ENCODE measurements at regions not wholly inside any gene's neighbourhood (a gene's known extent, or its start where the extent isn't known, plus 50 kb on each side); places are given as distances from the start of the nearest gene placed in this dataset.
"Not testable (repeated sequence)": the region's sequence is repeated elsewhere in the genome, so short reads cannot be mapped to it uniquely, and the experiment has no call there.

DNA sequence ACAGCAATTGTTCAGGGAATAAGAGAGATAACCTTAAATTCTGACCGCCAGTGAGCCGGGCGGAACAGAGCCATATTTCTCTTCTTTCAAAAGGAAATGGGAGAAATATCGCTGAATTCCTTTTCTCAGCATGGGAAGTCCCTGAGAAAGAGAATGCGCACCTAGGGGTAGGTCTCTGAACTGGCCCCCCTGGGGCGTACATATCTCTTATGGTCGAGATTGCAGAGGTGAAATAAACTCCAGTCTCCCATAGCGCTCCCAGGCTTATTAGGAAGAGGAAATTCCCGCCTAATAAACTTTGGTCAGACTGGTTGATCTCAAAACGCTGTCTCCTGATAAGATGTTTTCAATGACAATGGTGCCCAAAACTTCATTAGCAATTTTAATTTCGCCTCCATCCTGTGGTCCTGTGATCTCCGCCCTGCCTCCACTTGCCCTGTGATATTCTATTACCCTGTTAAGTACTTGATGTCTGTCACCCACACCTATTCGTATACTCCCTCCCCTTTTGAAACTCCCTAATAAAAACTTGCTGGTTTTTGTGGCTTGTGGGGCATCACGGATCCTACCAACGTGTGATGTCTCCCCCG lies 195.8 kb upstream of the HMCN1 start:
- 82 to 85% methylated on average over 13 to 14 of the region's 16 CpGs for WGBS, 2 donors
- not testable (repeated sequence) for H3K27me3 ChIP-seq (ENCODE audit: control insufficient read depth in 1 of 2, insufficient read depth in 2 of 2, low read length in 2 of 2); H3K9me3 ChIP-seq (ENCODE audit: control insufficient read depth in 2 of 2, insufficient read depth in 1 of 2, low read depth in 1 of 2, low read length in 1 of 2); H3K4me1 ChIP-seq (ENCODE audit: control insufficient read depth in 2 of 2, insufficient read depth in 2 of 2, low read length in 1 of 2); H3K4me3 ChIP-seq (ENCODE audit: low read depth in 1 of 2, low read length in 2 of 2); H3K36me3 ChIP-seq (ENCODE audit: control insufficient read depth in 2 of 2, insufficient read depth in 2 of 2, low read length in 1 of 2); H3K27ac ChIP-seq (ENCODE audit: low read depth in 2 of 2, low read length in 1 of 2)

DNA sequence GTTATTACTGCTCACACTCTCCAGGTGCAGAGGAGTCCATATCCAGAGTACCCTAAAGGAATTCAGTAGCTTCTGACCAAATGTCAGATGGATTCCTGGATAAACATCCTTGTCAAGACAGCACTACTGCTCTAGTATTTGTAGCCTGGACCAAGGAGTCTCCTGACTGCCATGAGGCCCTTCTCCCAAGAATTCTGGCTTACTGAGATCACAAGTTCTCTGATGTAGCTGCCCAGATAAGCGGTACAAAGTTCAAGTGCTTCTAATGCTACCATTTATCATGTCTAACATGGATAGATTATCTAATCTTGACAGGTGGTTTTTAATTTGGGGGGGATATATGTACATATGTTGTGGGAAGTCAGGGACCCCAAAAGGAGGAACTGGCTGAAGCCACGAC lies 196.6 kb upstream of the HMCN1 start:
- Histone ChIP-seq H3K36me3 (ENCODE audit: control insufficient read depth in 2 of 2, insufficient read depth in 2 of 2, low read length in 1 of 2) (no peaks in the 10 kb centered on the region), H3K4me3 (ENCODE audit: low read depth in 1 of 2, low read length in 2 of 2) (no peak overlapping the region), H3K4me1 (ENCODE audit: control insufficient read depth in 2 of 2, insufficient read depth in 2 of 2, low read length in 1 of 2) (no peaks in the 10 kb centered on the region), H3K9me3 (ENCODE audit: control insufficient read depth in 2 of 2, insufficient read depth in 1 of 2, low read depth in 1 of 2, low read length in 1 of 2) (peaks cover 0 to 3% of the 10 kb centered on the region in 2 donors), H3K27me3 (ENCODE audit: control insufficient read depth in 1 of 2, insufficient read depth in 2 of 2, low read length in 2 of 2) (no peaks in the 10 kb centered on the region), H3K27ac (ENCODE audit: low read depth in 2 of 2, low read length in 1 of 2) (no peak overlapping the region)
- 89 to 94% methylated on average over 2 of the region's 2 CpGs for WGBS, 2 donors

DNA sequence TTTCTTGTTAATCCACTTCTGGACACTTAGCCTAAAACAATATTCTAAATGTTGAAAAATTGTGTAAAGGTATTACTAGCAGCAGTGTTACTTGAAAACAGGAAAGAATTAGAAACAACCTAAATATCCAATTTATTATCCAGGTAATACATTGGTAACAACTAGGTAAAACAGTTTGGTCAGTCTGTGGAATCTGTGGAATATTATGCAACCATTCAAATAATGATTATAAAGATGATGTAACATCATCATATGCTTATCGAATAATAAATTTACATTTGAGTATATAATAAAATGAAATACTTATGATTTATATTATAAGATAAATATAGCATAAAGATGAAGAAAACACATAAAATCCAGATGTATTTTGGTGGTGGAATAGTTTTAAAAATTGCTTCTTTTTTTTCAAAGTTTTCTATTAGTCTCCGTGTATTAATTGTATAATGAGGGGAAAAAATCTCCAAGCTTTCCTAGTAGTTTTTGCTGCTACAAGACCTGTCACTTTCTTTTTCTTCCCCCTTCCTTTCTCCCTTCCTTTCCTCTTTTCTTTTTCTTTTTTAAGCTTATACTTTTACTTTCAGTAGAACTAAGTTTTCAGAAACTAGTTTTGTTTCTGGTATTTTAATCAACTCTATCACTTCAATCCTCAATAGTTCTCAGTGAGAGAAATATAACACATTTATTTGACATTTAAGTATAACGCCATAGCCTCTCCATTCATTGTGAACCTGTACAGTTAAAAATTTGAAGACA lies 197.8 kb upstream of the HMCN1 start:
- no peaks in the 10 kb centered on the region for H3K4me1 ChIP-seq (ENCODE audit: control insufficient read depth in 2 of 2, insufficient read depth in 2 of 2, low read length in 1 of 2)
- H3K9me3 ChIP-seq (ENCODE audit: control insufficient read depth in 2 of 2, insufficient read depth in 1 of 2, low read depth in 1 of 2, low read length in 1 of 2) = peaks cover 0 to 3% of the 10 kb centered on the region in 2 donors
- 95 to 97% methylated on average over 3 of the region's 3 CpGs for WGBS, 2 donors
- no peak overlapping the region for H3K4me3 ChIP-seq (ENCODE audit: low read depth in 1 of 2, low read length in 2 of 2)
- H3K36me3 ChIP-seq (ENCODE audit: control insufficient read depth in 2 of 2, insufficient read depth in 2 of 2, low read length in 1 of 2) = no peaks in the 10 kb centered on the region
- no peaks in the 10 kb centered on the region for H3K27me3 ChIP-seq (ENCODE audit: control insufficient read depth in 1 of 2, insufficient read depth in 2 of 2, low read length in 2 of 2)
- H3K27ac ChIP-seq (ENCODE audit: low read depth in 2 of 2, low read length in 1 of 2) = no peak overlapping the region

DNA sequence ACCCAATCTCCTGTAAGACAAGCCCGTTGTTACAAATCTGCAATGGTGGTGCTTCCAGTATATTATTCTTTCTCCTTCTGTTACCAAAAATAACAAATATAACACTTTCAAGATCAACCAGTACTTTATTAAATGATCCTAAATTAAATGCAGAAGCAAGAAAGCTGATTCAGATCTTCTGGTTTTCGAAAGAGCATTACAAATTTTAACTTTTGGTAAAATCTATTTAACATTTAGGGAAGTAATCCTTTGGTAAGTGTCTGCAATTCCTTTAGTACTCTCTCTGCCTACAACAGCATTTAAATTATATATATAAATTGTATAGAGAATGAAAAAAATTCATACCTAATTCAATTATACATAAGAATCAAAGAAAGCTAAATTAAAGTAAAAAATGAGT lies 198.6 kb upstream of the HMCN1 start:
- Histone ChIP-seq H3K4me1 (ENCODE audit: control insufficient read depth in 2 of 2, insufficient read depth in 2 of 2, low read length in 1 of 2) (no peaks in the 10 kb centered on the region), H3K27ac (ENCODE audit: low read depth in 2 of 2, low read length in 1 of 2) (no peak overlapping the region), H3K4me3 (ENCODE audit: low read depth in 1 of 2, low read length in 2 of 2) (no peak overlapping the region), H3K9me3 (ENCODE audit: control insufficient read depth in 2 of 2, insufficient read depth in 1 of 2, low read depth in 1 of 2, low read length in 1 of 2) (peaks cover 0 to 3% of the 10 kb centered on the region in 2 donors), H3K36me3 (ENCODE audit: control insufficient read depth in 2 of 2, insufficient read depth in 2 of 2, low read length in 1 of 2) (no peaks in the 10 kb centered on the region), H3K27me3 (ENCODE audit: control insufficient read depth in 1 of 2, insufficient read depth in 2 of 2, low read length in 2 of 2) (no peaks in the 10 kb centered on the region)
- 90 to 96% methylated on average over 2 of the region's 2 CpGs for WGBS, 2 donors

DNA sequence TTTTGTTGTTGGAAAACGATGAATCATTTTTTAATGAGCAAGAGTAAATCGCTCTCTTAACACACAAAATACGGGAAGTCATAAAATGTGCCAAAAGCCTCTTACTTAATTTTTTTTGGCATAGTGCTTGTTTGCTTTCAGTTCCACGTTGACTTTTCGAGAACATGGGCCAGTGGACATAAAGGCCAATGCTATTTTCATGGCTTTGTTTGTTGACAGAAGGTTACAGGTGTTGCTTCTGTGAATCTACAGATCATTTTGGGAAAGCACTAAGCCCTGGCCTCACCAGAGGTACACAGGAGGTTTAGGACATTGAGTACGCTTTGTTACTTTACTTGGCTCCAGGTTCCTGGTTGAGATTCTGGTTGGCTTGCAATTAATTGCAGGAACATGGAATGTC lies 199.4 kb upstream of the HMCN1 start:
- peaks cover 0 to 3% of the 10 kb centered on the region in 2 donors for H3K9me3 ChIP-seq (ENCODE audit: control insufficient read depth in 2 of 2, insufficient read depth in 1 of 2, low read depth in 1 of 2, low read length in 1 of 2)
- H3K4me3 ChIP-seq (ENCODE audit: low read depth in 1 of 2, low read length in 2 of 2) = no peak overlapping the region
- H3K27ac ChIP-seq (ENCODE audit: low read depth in 2 of 2, low read length in 1 of 2) = no peak overlapping the region
- 32 to 44% methylated on average over 6 of the region's 6 CpGs for WGBS, 2 donors
- no peaks in the 10 kb centered on the region for H3K36me3 ChIP-seq (ENCODE audit: control insufficient read depth in 2 of 2, insufficient read depth in 2 of 2, low read length in 1 of 2)
- H3K27me3 ChIP-seq (ENCODE audit: control insufficient read depth in 1 of 2, insufficient read depth in 2 of 2, low read length in 2 of 2) = no peaks in the 10 kb centered on the region
- H3K4me1 ChIP-seq (ENCODE audit: control insufficient read depth in 2 of 2, insufficient read depth in 2 of 2, low read length in 1 of 2) = no peaks in the 10 kb centered on the region

DNA sequence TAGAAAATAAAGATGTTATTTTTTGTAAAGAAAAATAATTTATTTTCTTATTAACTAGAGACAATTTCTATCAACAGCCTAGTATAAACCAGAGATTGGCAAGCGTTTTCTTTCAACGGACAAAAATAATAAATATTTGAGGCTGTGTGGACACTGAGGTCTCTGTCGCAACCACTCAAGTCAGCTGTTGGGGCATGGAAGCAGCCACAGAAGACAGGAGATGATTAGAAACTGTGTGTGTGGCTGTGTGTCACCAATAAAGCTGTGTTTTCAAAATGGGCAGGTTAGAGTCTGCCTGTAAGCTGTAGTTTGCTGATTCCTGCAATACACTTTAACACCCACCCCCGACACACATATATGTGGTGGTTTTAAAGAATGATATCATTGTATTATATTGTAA lies 200.6 kb upstream of the HMCN1 start:
- Histone ChIP-seq H3K9me3 (ENCODE audit: control insufficient read depth in 2 of 2, insufficient read depth in 1 of 2, low read depth in 1 of 2, low read length in 1 of 2) (no peaks in the 10 kb centered on the region), H3K27ac (ENCODE audit: low read depth in 2 of 2, low read length in 1 of 2) (no peak overlapping the region), H3K36me3 (ENCODE audit: control insufficient read depth in 2 of 2, insufficient read depth in 2 of 2, low read length in 1 of 2) (no peaks in the 10 kb centered on the region), H3K27me3 (ENCODE audit: control insufficient read depth in 1 of 2, insufficient read depth in 2 of 2, low read length in 2 of 2) (no peaks in the 10 kb centered on the region), H3K4me1 (ENCODE audit: control insufficient read depth in 2 of 2, insufficient read depth in 2 of 2, low read length in 1 of 2) (no peaks in the 10 kb centered on the region), H3K4me3 (ENCODE audit: low read depth in 1 of 2, low read length in 2 of 2) (no peak overlapping the region)
- 78 to 86% methylated on average over 4 of the region's 4 CpGs for WGBS, 2 donors

DNA sequence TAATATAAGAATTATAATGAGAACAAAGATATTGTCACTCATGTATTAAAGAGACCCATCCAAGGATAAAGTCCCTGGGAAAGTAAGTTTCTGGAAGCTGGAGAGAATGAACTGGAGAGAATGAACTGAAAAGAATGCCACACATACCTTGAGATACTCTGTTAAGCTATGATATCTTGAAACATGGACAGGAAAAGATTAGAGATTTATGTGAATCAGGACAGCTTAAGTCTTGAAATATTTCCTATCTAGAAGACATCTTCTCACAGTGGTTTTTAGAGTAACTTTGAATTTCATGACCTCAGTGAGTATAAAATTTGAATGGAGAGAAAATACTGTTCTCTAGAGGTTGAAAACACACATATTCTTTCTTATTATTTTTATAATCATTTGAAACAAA lies 201.3 kb upstream of the HMCN1 start:
- Histone ChIP-seq H3K4me1 (ENCODE audit: control insufficient read depth in 2 of 2, insufficient read depth in 2 of 2, low read length in 1 of 2) (no peaks in the 10 kb centered on the region), H3K27me3 (ENCODE audit: control insufficient read depth in 1 of 2, insufficient read depth in 2 of 2, low read length in 2 of 2) (no peaks in the 10 kb centered on the region), H3K9me3 (ENCODE audit: control insufficient read depth in 2 of 2, insufficient read depth in 1 of 2, low read depth in 1 of 2, low read length in 1 of 2) (no peaks in the 10 kb centered on the region), H3K27ac (ENCODE audit: low read depth in 2 of 2, low read length in 1 of 2) (no peak overlapping the region), H3K4me3 (ENCODE audit: low read depth in 1 of 2, low read length in 2 of 2) (no peak overlapping the region), H3K36me3 (ENCODE audit: control insufficient read depth in 2 of 2, insufficient read depth in 2 of 2, low read length in 1 of 2) (no peaks in the 10 kb centered on the region)

DNA sequence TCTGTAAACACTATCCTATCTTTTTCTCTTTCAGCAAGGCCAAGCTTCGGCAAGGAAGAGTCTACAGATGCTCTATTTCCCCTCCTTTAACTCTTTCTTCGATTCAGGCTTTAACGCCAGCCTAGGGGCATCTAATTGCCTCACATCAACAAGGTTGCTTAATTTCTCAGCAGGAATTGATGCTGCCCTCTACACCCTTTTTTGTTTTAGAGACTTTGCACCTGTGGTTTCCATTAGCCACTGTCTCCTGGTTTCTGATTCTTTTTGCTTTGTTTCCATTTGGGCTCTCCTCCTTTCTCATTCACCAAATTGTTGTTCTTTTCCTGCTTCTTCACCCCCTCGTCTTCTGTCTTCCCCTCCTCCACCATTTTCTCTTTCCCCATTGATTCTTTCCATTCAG lies 202.4 kb upstream of the HMCN1 start:
- Histone ChIP-seq H3K4me1 (ENCODE audit: control insufficient read depth in 2 of 2, insufficient read depth in 2 of 2, low read length in 1 of 2) (no peaks in the 10 kb centered on the region), H3K36me3 (ENCODE audit: control insufficient read depth in 2 of 2, insufficient read depth in 2 of 2, low read length in 1 of 2) (no peaks in the 10 kb centered on the region), H3K4me3 (ENCODE audit: low read depth in 1 of 2, low read length in 2 of 2) (no peak overlapping the region), H3K27me3 (ENCODE audit: control insufficient read depth in 1 of 2, insufficient read depth in 2 of 2, low read length in 2 of 2) (no peaks in the 10 kb centered on the region), H3K9me3 (ENCODE audit: control insufficient read depth in 2 of 2, insufficient read depth in 1 of 2, low read depth in 1 of 2, low read length in 1 of 2) (no peaks in the 10 kb centered on the region), H3K27ac (ENCODE audit: low read depth in 2 of 2, low read length in 1 of 2) (no peak overlapping the region)
- 88 to 92% methylated on average over 4 of the region's 4 CpGs for WGBS, 2 donors

DNA sequence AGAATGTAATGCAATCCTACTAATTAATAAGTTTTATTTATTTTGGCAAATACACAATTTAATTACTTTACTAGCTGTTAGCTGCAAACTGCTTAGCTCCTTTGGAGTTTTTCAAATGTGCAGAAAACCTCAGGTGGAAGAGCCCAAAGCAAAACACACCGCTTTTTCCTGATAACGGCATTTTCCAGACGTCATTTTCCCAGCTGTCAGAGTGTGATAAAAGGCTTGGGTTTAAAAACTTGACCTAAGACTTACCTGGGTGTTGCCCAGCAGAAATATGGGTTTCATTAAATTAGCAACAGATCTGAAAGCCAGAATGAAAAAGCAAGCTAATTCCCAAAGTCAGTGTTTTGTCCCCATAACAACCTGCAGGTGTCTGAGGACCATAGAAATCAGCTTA lies 204.0 kb upstream of the HMCN1 start:
- WGBS, 2 donors = 70 to 87% methylated on average over 3 of the region's 3 CpGs
- no peak overlapping the region for H3K4me3 ChIP-seq (ENCODE audit: low read depth in 1 of 2, low read length in 2 of 2)
- H3K27ac ChIP-seq (ENCODE audit: low read depth in 2 of 2, low read length in 1 of 2) = no peak overlapping the region
- no peaks in the 10 kb centered on the region for H3K9me3 ChIP-seq (ENCODE audit: control insufficient read depth in 2 of 2, insufficient read depth in 1 of 2, low read depth in 1 of 2, low read length in 1 of 2)
- no peaks in the 10 kb centered on the region for H3K36me3 ChIP-seq (ENCODE audit: control insufficient read depth in 2 of 2, insufficient read depth in 2 of 2, low read length in 1 of 2)
- H3K27me3 ChIP-seq (ENCODE audit: control insufficient read depth in 1 of 2, insufficient read depth in 2 of 2, low read length in 2 of 2) = no peaks in the 10 kb centered on the region
- no peaks in the 10 kb centered on the region for H3K4me1 ChIP-seq (ENCODE audit: control insufficient read depth in 2 of 2, insufficient read depth in 2 of 2, low read length in 1 of 2)

DNA sequence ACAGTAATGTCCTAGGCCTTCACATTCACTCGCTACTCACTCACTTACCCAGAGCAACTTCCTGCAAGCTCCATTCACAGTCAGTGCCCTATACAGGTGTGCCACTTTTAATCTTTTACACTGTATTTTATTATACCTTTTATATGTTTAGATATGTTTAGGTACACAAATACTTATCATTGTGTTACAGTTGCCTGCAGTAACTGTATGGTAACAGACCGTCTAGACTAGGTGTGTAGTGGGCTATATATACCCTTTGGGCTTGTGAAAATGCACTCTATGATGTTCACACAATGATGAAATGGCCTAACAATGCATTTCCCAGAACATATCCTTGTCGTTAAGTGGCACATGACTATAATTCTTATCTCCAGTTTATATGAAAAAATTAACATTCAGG lies 204.5 kb upstream of the HMCN1 start:
- H3K4me1 ChIP-seq (ENCODE audit: control insufficient read depth in 2 of 2, insufficient read depth in 2 of 2, low read length in 1 of 2) = no peaks in the 10 kb centered on the region
- no peaks in the 10 kb centered on the region for H3K36me3 ChIP-seq (ENCODE audit: control insufficient read depth in 2 of 2, insufficient read depth in 2 of 2, low read length in 1 of 2)
- H3K4me3 ChIP-seq (ENCODE audit: low read depth in 1 of 2, low read length in 2 of 2) = no peak overlapping the region
- no peak overlapping the region for H3K27ac ChIP-seq (ENCODE audit: low read depth in 2 of 2, low read length in 1 of 2)
- no peaks in the 10 kb centered on the region for H3K9me3 ChIP-seq (ENCODE audit: control insufficient read depth in 2 of 2, insufficient read depth in 1 of 2, low read depth in 1 of 2, low read length in 1 of 2)
- WGBS, 2 donors = 85 to 93% methylated on average over 3 of the region's 3 CpGs
- no peaks in the 10 kb centered on the region for H3K27me3 ChIP-seq (ENCODE audit: control insufficient read depth in 1 of 2, insufficient read depth in 2 of 2, low read length in 2 of 2)
